ENCODE measurements at regions not wholly inside any gene's neighbourhood (a gene's known extent, or its start where the extent isn't known, plus 50 kb on each side); places are given as distances from the start of the nearest gene placed in this dataset.
"Not testable (repeated sequence)": the region's sequence is repeated elsewhere in the genome, so short reads cannot be mapped to it uniquely, and the experiment has no call there.

GRCh38 chr2:63721082-63721424 lies 120.6 kb upstream of the UGP2 start:
- H3K4me2 ChIP-seq (ENCODE audit: low read length) = no peak overlapping the region
- H3K9ac ChIP-seq (ENCODE audit: low read length) = no peak overlapping the region
- no peaks in the 10 kb centered on the region for H3K27me3 ChIP-seq (ENCODE audit: insufficient read depth, low read length)
- no peaks in the 10 kb centered on the region for H3K36me3 ChIP-seq (ENCODE audit: insufficient read depth, low read length)
- no peak overlapping the region for H3K4me3 ChIP-seq (ENCODE audit: low read depth, low read length, poor library complexity, severe bottlenecking)
- no peaks in the 10 kb centered on the region for H4K20me1 ChIP-seq (ENCODE audit: insufficient read depth, low read length)
- H3K27ac ChIP-seq (ENCODE audit: low read depth, low read length, poor library complexity, severe bottlenecking) = no peak overlapping the region
- H3K4me1 ChIP-seq (ENCODE audit: insufficient read depth, low read length, severe bottlenecking) = no peaks in the 10 kb centered on the region
- no peaks in the 10 kb centered on the region for H3F3A ChIP-seq (ENCODE audit: insufficient read depth, low read length)
- no peak overlapping the region for H2AFZ ChIP-seq (ENCODE audit: low read length)
- no peaks in the 10 kb centered on the region for H3K79me2 ChIP-seq (ENCODE audit: insufficient read depth, low read length)
- H3K9me2 ChIP-seq (ENCODE audit: low read depth, low read length) = no peaks in the 10 kb centered on the region
- TF ChIP-seq CTCF (IDR thresholded peaks at IDR 0.05; ENCODE audit: low read length) = no peak
- no peak for TF ChIP-seq EZH2 (IDR thresholded peaks at IDR 0.05; ENCODE audit: borderline replicate concordance, low read length)
- H3K9me3 ChIP-seq (ENCODE audit: low read length) = no peaks in the 10 kb centered on the region

GRCh38 chr2:63722284-63722683 lies 119.4 kb upstream of the UGP2 start:
- not testable (repeated sequence) for H3F3A ChIP-seq (ENCODE audit: insufficient read depth, low read length); H3K27ac ChIP-seq (ENCODE audit: low read depth, low read length, poor library complexity, severe bottlenecking); H3K4me2 ChIP-seq (ENCODE audit: low read length); H3K9me2 ChIP-seq (ENCODE audit: low read depth, low read length); H3K4me1 ChIP-seq (ENCODE audit: insufficient read depth, low read length, severe bottlenecking); H4K20me1 ChIP-seq (ENCODE audit: insufficient read depth, low read length); H3K4me3 ChIP-seq (ENCODE audit: low read depth, low read length, poor library complexity, severe bottlenecking); H3K79me2 ChIP-seq (ENCODE audit: insufficient read depth, low read length); H3K9me3 ChIP-seq (ENCODE audit: low read length); H2AFZ ChIP-seq (ENCODE audit: low read length); H3K27me3 ChIP-seq (ENCODE audit: insufficient read depth, low read length); H3K36me3 ChIP-seq (ENCODE audit: insufficient read depth, low read length); H3K9ac ChIP-seq (ENCODE audit: low read length)

GRCh38 chr2:63723709-63724108 lies 118.0 kb upstream of the UGP2 start:
- Histone ChIP-seq H2AFZ (ENCODE audit: low read length) (no peak overlapping the region), H3K9me3 (ENCODE audit: low read length) (no peaks in the 10 kb centered on the region), H3K27ac (ENCODE audit: low read depth, low read length, poor library complexity, severe bottlenecking) (no peak overlapping the region), H3K4me1 (ENCODE audit: insufficient read depth, low read length, severe bottlenecking) (no peaks in the 10 kb centered on the region), H3K4me2 (ENCODE audit: low read length) (no peak overlapping the region), H3K79me2 (ENCODE audit: insufficient read depth, low read length) (no peaks in the 10 kb centered on the region), H3K9ac (ENCODE audit: low read length) (no peak overlapping the region), H3K36me3 (ENCODE audit: insufficient read depth, low read length) (no peaks in the 10 kb centered on the region), H3K9me2 (ENCODE audit: low read depth, low read length) (no peaks in the 10 kb centered on the region), H3K4me3 (ENCODE audit: low read depth, low read length, poor library complexity, severe bottlenecking) (no peak overlapping the region), H3F3A (ENCODE audit: insufficient read depth, low read length) (no peaks in the 10 kb centered on the region), H3K27me3 (ENCODE audit: insufficient read depth, low read length) (no peaks in the 10 kb centered on the region), H4K20me1 (ENCODE audit: insufficient read depth, low read length) (no peaks in the 10 kb centered on the region)
- TF ChIP-seq EZH2 (IDR thresholded peaks at IDR 0.05; ENCODE audit: borderline replicate concordance, low read length) (no peak), CTCF (IDR thresholded peaks at IDR 0.05; ENCODE audit: low read length) (no peak)

GRCh38 chr2:63725212-63725611 lies 116.5 kb upstream of the UGP2 start:
- not testable (repeated sequence) for H3K27ac ChIP-seq (ENCODE audit: low read depth, low read length, poor library complexity, severe bottlenecking); H3K36me3 ChIP-seq (ENCODE audit: insufficient read depth, low read length); H2AFZ ChIP-seq (ENCODE audit: low read length); H3K4me1 ChIP-seq (ENCODE audit: insufficient read depth, low read length, severe bottlenecking); H3K4me2 ChIP-seq (ENCODE audit: low read length); H3K9me3 ChIP-seq (ENCODE audit: low read length); H3F3A ChIP-seq (ENCODE audit: insufficient read depth, low read length); H3K9me2 ChIP-seq (ENCODE audit: low read depth, low read length); H3K79me2 ChIP-seq (ENCODE audit: insufficient read depth, low read length); H4K20me1 ChIP-seq (ENCODE audit: insufficient read depth, low read length); H3K9ac ChIP-seq (ENCODE audit: low read length); H3K4me3 ChIP-seq (ENCODE audit: low read depth, low read length, poor library complexity, severe bottlenecking); H3K27me3 ChIP-seq (ENCODE audit: insufficient read depth, low read length)
